Type B pancreatic cell (in vitro differentiated cells): ENCODE measurements at regions not wholly inside any gene's neighbourhood (a gene's known extent, or its start where the extent isn't known, plus 50 kb on each side); places are given as distances from the start of the nearest gene placed in this dataset.

Source experiments
- DNase-seq: peaks from one replicate; pipeline ENCODE4 v3.0.0; 2021; ENCODE audit warnings: mixed read lengths; ENCODE audit not compliant: unreplicated experiment; ENCODE audit errors: extremely low spot score
- H3K27ac Mint-ChIP-seq: 2 replicates; pipeline ENCODE4 v1.8.0; 2021; ENCODE audit warnings: mild to moderate bottlenecking, mixed read lengths
- H3K27me3 Mint-ChIP-seq: 2 replicates; pipeline ENCODE4 v1.8.0; 2021; ENCODE audit warnings: mixed read lengths
- H3K36me3 Mint-ChIP-seq: 2 replicates; pipeline ENCODE4 v1.8.0; 2021; ENCODE audit warnings: mixed read lengths
- H3K4me1 Mint-ChIP-seq: one replicate; pipeline ENCODE4 v1.8.0; 2021; ENCODE audit warnings: mixed read lengths; ENCODE audit not compliant: unreplicated experiment
- H3K4me3 Mint-ChIP-seq: 2 replicates; pipeline ENCODE4 v1.8.0; 2021; ENCODE audit warnings: mild to moderate bottlenecking, mixed read lengths
- H3K9me3 Mint-ChIP-seq: 2 replicates; pipeline ENCODE4 v1.8.0; 2021; ENCODE audit warnings: mixed read lengths
- TF ChIP-seq, protein P1 (sequence below): fragments of 200-600 bp; sonication (generic); conservative IDR thresholded peaks from 2 replicates; pipeline ENCODE4 v1.5.0; 2021; ENCODE audit warnings: antibody characterized with exemption, mild to moderate bottlenecking

DNA sequence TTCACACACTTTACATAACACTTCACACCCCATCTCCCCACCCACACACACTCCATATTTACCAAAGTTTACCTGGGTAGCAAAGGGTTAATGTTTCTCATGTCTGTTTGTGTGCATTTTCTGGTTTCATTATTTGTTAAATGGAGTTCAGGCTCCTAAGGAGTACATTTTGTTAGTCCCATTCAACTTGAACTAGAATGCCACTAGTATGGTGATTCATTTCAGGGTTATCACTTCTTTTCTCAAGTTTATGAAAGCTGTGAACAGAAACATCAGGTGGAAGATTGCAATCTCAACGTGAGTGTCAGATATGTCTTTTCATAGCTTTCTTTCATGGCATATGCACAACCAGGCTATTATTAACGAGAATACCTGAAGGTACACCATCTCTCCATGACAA lies 1027.5 kb downstream of the GATA3 start:
- H3K9me3 Mint-ChIP-seq, result no peaks in the 10 kb centered on the region
- no peak overlapping the region for H3K4me3 Mint-ChIP-seq
- no peak overlapping the region for H3K27ac Mint-ChIP-seq
- H3K4me1 Mint-ChIP-seq, result no peaks in the 10 kb centered on the region
- TF ChIP-seq, protein P1, sequence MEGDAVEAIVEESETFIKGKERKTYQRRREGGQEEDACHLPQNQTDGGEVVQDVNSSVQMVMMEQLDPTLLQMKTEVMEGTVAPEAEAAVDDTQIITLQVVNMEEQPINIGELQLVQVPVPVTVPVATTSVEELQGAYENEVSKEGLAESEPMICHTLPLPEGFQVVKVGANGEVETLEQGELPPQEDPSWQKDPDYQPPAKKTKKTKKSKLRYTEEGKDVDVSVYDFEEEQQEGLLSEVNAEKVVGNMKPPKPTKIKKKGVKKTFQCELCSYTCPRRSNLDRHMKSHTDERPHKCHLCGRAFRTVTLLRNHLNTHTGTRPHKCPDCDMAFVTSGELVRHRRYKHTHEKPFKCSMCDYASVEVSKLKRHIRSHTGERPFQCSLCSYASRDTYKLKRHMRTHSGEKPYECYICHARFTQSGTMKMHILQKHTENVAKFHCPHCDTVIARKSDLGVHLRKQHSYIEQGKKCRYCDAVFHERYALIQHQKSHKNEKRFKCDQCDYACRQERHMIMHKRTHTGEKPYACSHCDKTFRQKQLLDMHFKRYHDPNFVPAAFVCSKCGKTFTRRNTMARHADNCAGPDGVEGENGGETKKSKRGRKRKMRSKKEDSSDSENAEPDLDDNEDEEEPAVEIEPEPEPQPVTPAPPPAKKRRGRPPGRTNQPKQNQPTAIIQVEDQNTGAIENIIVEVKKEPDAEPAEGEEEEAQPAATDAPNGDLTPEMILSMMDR, result no peak
- peaks cover 6% of the 10 kb centered on the region for H3K27me3 Mint-ChIP-seq
- no peaks in the 10 kb centered on the region for H3K36me3 Mint-ChIP-seq
- no peak for DNase-seq

DNA sequence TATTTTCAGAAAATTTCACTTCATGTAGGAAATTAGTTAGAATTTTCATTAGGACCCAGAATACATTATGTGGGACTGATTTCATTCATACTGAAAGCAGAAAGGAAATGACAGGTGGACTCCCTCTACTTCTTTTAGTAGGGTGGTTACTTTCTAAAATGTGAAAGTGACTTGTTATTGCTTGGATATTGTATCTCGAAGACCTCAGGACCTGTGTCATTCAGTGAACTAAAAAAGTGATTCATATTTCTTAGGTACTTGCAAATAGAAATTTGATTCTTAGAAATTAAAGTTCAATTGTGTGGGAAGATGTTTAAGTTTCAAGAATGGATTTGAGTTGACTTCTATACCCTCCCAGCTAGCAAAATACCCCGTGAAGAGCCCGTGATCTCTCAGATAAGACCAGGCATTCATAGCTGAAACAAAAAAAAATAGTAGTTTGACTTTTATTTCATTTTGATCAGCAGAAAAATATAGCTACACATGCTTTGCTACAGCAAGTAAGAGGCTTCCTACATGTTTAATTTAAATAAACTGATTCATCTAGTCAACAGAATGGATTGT lies 1037.1 kb downstream of the GATA3 start:
- no peaks in the 10 kb centered on the region for H3K36me3 Mint-ChIP-seq
- H3K4me3 Mint-ChIP-seq, result no peak overlapping the region
- TF ChIP-seq, protein P1, result no peak

DNA sequence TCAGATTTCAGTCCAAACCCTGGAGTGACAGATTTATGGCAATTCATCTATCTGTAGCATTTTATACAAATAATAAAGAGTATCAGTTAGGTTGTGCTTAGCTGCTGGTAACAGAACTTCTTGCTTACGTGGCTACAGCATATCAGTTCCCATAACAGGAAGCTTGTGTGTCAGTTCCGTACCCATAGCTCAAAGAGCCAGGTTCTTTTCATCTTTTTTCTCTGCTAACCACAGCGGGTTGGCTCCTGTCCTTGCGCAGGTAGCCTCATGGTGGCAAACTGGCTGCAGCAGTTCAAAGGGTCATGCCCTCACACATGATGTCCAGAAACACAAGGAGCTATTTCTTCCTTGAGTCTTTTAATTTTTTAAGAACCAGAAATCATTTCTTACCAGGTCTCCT lies 1041.8 kb downstream of the GATA3 start:
- H3K4me3 Mint-ChIP-seq, result no peak overlapping the region
- TF ChIP-seq, protein P1, result no peak
- no peak overlapping the region for H3K27ac Mint-ChIP-seq
- DNase-seq, result no peak
- no peaks in the 10 kb centered on the region for H3K9me3 Mint-ChIP-seq
- peaks cover 4% of the 10 kb centered on the region for H3K4me1 Mint-ChIP-seq
- H3K27me3 Mint-ChIP-seq, result no peaks in the 10 kb centered on the region
- H3K36me3 Mint-ChIP-seq, result no peaks in the 10 kb centered on the region

More for the DNA sequence above, 1037.1 kb downstream of the GATA3 start:
- Mint-ChIP-seq H3K27ac (no peak overlapping the region), H3K27me3 (no peaks in the 10 kb centered on the region), H3K4me1 (no peaks in the 10 kb centered on the region), H3K9me3 (no peaks in the 10 kb centered on the region)
- no peak for DNase-seq

DNA sequence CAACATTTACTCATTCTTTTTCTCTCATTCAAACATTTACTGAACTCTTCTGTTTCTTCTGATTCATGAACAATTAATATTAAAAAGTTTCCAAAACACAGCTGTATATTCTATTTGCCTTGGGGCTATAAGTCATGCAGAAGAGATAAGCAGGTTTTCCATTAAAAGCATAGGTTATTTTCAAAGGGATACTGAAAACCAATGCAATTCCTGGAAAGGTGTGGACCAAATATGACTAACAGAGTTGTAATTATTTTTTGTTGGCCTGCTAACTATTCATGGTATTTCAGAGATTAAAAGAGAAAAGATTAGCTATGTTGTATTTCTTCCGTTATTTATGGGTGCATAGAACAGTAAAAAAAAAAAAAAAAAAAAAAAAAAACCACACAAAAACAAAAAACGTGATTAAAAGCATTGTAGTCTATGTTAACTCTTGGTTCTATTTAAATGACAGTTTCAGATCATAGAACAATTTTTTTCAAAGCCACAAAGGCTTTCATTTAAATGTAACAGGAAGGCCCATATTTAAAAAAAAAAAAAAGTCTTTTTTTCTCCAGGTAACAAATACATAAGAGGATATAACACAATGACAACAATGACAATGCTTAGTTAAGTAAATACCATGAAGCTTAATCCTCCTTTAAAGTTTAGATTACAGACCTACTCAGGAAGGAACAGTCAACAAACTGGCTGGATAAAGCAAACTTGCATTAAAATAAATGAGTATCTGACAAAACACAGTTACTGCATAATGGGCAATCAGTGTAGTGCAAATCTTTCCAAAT lies 1042.9 kb downstream of the GATA3 start:
- H3K4me3 Mint-ChIP-seq, result no peak overlapping the region
- no peak for DNase-seq
- no peaks in the 10 kb centered on the region for H3K9me3 Mint-ChIP-seq
- no peaks in the 10 kb centered on the region for H3K27me3 Mint-ChIP-seq
- no peaks in the 10 kb centered on the region for H3K36me3 Mint-ChIP-seq
- no peak overlapping the region for H3K27ac Mint-ChIP-seq
- TF ChIP-seq, protein P1, result no peak
- H3K4me1 Mint-ChIP-seq, result peaks cover 4% of the 10 kb centered on the region

DNA sequence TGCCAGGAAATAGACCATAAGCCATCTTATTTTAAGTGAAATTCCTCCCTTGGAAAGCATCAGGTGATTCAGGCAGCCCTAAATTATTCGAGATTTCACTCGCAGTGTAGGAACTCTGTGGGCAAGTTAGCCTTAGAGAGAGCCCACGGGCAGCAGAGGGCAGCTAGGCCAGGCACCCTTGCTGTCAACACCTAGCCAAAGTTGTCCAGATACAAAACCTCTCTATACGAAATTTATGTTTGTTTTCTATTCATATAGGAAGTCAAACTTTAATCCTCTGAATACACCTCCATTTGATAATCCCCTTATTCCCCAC lies 1043.5 kb downstream of the GATA3 start:
- no peak for DNase-seq
- no peaks in the 10 kb centered on the region for H3K9me3 Mint-ChIP-seq
- no peak overlapping the region for H3K27ac Mint-ChIP-seq
- H3K4me3 Mint-ChIP-seq, result no peak overlapping the region
- no peaks in the 10 kb centered on the region for H3K36me3 Mint-ChIP-seq
- no peaks in the 10 kb centered on the region for H3K27me3 Mint-ChIP-seq
- peaks cover 4% of the 10 kb centered on the region for H3K4me1 Mint-ChIP-seq
- TF ChIP-seq, protein P1, result no peak
